Bone marrow (tissue), 2 donors: ENCODE measurements at regions not wholly inside any gene's neighbourhood (a gene's known extent, or its start where the extent isn't known, plus 50 kb on each side); places are given as distances from the start of the nearest gene placed in this dataset.

ENCODE experiments used
- DNase-seq, 2 donors: peaks; one replicate each; lab custom pipeline; 2025; lab: John Stamatoyannopoulos, UW

DNA sequence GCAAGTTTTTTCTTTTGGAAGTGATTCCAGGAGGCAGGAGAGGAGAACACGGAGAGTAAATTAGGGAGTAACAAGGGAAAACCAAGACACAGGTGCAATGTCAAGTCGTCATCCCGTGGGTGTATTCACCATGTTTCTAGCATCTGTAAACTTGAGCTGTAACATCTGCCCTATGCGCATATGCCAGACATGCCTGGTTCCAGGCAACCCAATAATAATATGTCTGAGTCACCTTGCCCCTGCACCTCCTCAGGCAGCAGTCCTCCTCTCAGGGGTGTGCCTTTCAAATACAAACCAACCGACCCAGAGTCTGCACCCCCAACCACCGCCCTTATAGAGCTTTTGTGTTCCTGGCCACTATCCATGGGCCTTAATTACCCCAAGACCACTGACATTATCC lies 107.0 kb upstream of the PDE1C start:
- DNase-seq, result no peak

- DNase-seq, result no peak
Measured at GRCh38 chr7:32175099-32175498, 104.9 kb upstream of the PDE1C start.

GRCh38 chr7:32171248-32171647 lies 101.0 kb upstream of the PDE1C start:
- DNase-seq, result no peak

GRCh38 chr7:32170838-32171237 lies 100.6 kb upstream of the PDE1C start:
- no peak for DNase-seq

DNA sequence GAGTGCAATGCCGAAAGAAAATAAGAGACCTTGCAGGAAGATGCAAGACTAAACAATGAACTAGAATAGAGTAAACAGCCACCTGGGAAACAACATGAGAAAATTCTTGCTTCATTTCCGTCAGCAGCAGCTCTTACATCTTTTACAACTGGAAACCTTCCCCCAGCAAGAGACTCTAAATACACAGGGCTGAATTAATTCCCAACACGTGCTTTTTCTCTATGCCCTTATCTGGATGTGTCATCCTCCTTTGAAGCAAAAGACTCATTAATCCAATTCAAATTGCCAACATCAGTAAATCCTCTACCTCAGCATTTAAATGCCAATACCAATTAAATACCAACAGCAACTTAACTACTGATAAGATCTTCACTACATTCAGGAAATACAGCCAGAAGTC lies 99.0 kb upstream of the PDE1C start:
- DNase-seq, result no peak

DNA sequence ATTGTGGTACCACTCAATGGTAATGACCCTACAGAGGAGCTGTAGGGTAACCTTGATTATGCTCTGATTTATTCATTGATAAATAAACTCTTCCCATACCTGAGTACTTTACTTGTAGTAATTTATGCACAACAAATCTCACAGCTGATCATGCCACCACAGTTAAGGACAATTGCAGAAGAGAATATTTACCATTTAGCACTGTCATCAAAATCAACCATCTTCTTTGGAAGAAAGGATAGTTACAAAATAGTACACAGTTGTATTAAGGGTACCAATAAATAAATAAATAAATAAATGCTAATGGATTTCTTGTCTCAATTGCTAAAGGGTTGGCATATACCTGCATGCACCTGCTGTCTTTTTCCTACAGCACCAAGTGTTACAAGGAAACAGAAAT lies 97.6 kb upstream of the PDE1C start:
- no peak for DNase-seq

DNA sequence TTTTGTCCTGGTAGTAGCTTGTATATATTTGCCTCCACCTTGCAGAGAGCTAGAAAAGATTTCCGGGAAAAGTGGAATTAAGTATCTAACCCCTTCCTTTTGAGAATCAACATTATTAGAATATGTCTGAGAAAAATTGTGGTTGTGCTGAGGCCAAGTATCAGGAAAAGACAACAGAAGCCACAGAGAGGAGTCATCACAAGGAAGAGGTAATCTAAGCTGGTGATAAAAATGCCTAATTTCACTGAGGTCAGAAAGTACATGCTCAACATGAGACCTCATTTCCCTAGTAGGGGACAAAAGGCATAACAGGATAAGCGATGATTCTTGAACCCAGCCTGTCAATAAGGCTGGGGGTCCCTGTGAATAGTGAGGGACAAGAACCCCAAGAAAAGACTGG lies 97.0 kb upstream of the PDE1C start:
- DNase-seq, result no peak

DNA sequence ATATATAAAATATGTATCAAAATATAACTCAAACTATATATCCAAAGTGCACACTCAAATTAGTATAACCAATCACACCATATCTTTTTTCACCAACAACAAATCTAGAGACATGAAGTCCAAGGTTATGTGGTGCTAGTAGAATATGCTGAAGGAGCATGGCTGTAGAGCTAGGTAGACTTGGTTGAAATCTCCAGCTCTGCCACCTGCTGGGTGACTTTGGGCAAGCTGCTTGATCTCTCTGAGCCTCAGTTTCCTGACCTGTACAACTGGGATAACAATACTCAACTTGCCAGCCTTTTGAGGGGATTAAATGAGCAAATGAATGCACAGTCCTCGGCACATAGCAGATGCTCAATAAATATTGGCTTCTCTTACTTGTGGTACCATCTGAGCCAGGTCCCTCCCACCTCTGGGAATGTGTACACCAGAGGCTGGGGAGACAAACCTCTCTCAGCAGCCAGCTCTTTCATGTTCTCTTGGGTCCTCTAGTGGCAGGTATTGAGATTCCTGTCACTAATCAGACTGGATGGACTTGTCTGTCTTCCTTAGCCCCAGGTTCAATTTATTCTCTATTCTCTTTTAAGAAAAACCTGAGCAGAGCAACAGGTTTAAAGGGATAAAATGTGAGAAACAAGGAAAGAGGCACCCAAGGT lies 94.3 kb upstream of the PDE1C start:
- DNase-seq, result no peak

- no peak for DNase-seq
Measured at GRCh38 chr7:32163896-32164295, 93.7 kb upstream of the PDE1C start.

GRCh38 chr7:32163141-32163806 lies 93.1 kb upstream of the PDE1C start:
- DNase-seq, result no peak

DNA sequence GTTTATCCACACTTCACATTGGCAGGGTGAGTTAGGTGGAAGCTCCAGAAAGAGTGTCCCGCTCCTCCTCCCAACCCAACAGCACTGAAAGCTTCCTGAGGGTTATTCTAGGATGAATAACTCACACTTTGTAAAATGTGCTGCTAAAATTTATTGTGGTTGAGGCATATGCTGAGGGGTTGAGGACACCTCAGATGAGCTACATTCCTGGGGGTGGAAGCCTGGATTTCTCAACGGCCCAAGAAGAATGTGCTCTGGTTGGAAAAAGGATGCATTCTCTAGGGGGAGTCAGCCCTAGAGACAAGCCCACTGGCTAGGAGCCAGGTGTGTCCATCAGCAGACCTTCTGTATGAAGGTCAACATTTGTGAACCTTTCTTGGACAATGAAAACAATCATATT lies 91.5 kb upstream of the PDE1C start:
- DNase-seq, result no peak

DNA sequence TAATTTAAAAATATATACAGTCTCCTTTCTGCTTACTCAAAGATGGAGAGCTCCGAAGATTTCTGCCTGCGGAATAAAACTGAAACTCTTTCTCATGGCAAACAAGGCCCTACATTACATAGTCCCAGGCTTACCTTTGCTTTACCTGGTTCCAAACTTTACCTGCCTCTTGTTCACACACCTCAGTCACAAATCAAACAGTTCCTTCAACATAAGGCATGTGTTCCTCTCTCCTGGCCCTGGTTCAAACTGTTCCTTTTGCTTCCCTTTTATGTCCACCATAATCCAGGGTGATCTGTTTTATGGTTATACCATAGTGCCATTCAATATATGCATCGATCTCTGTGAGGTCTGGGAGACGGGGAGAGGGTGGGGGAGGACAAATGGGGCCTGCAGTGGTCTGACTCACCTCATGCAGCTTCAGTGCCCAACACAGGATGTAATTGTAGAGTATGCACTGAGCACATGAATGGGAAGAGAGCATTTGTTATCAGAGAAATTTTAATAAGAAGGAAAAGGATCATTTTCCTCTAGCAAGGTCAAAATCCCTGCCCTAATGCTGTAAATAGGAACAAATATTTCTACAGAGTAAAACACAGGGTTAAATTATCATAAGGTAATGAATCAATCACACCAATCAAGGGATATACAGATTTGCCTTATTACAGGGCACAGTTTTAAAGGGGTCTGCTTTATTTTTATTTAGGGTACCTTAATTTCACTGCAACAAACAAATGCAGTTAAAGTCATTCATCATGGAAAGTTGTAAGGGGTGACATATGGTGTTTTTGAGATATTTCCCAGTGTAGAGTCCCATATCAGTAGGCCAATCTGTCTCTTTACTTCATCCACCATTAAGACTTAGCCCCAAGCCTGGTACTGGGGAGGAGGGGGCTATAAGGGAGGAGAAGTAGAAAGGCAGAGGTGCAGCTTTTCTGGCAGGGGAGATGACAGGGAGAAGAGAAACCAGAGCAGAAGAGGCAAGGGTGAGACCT lies 88.8 kb upstream of the PDE1C start:
- no peak for DNase-seq

DNA sequence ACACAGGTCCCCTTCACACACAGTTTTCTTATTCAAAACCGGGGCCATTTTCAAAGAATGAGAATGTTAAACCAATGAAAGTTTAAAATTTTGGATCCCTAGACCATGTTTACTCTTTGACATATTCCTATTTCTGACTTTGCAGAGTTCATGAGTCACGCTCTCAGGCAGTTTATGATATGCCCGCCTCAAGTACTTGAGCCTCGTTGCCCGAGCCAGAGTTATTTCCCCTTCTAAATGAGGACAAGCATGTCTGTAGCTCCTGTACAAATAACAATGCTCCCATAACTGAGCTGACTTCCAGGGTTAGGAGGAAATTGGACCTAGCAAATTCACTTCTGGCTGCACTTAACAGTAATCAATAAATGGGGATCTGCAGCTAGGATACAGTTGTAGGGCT lies 87.9 kb upstream of the PDE1C start:
- DNase-seq, result no peak

- DNase-seq, result no peak
Measured at GRCh38 chr7:32155712-32156111, 85.5 kb upstream of the PDE1C start.

- no peak for DNase-seq
Measured at GRCh38 chr7:32154797-32155196, 84.6 kb upstream of the PDE1C start.

GRCh38 chr7:32153006-32153405 lies 82.8 kb upstream of the PDE1C start:
- DNase-seq, result no peak

GRCh38 chr7:32152576-32152975 lies 82.4 kb upstream of the PDE1C start:
- DNase-seq, result no peak

DNA sequence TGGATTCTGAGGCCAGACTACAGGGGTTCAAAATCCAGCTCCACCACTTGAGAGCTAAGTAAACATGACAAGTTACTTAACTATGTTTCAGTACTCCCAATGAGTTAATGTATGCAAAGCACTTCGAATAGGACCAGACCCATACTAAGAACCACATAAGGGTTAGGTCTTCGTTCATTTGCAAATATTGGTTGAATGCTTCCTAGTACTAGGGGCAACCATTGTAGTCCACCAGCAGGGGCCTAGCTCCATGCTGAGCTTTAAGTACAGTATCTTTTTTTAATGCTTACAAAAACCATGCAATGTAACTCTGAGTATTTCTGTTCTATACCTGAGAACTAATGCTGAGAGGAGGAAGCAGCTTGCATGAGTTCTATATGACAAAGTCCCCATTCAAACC lies 80.4 kb upstream of the PDE1C start:
- DNase-seq, result no peak

GRCh38 chr7:32150039-32150438 lies 79.8 kb upstream of the PDE1C start:
- no peak for DNase-seq

DNA sequence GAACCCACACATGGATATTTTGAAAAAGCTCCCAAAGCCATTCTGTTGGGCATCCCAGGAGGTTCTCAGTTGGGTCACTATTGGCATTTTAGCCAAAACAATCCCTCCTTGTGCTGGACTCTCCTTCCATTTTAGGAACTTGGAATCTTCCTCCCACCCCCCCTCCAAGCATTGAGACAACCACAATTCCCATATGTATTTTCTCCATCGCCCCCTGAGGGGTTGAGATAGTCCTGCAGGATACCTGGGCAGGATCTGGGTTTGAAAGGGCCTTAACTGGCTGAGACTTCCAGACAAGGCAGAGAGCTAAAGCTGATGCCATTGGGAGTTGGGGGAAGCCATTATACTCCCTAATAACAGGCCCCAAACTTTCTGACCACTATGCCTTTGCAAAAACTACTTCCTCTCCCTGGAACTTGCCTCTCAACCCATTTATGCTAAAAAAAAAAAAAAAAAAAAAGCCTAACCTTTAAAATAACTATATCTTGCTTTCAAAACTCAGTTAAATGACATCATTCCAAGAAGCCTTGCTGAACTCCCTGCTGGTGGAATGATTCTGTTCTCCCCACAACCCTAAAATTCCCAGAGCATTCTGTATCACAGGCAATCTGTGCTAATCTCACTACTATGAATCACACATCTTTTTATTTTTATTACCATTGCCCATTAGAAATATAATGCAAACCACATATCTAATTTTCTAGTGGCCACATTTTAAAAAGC lies 77.5 kb upstream of the PDE1C start:
- no peak for DNase-seq

DNA sequence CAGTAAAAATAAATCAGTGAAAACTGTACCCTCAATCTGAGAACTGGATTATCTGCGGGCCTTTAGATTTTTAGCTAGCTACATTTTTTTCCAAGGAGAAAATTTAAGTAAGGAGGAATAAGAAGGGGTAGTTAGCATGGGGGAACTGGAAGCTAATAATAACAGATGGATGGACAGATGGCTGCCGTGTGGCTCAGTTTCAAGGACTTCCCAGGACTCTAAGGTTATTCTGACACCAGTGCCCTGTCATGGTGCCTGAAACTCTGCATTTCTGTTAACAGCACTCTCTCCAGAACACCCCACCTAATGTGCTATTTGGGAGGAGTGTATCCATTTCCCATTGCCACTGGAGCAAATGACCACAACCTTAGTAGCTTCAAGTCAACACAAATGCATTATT lies 75.7 kb upstream of the PDE1C start:
- DNase-seq, result no peak

DNA sequence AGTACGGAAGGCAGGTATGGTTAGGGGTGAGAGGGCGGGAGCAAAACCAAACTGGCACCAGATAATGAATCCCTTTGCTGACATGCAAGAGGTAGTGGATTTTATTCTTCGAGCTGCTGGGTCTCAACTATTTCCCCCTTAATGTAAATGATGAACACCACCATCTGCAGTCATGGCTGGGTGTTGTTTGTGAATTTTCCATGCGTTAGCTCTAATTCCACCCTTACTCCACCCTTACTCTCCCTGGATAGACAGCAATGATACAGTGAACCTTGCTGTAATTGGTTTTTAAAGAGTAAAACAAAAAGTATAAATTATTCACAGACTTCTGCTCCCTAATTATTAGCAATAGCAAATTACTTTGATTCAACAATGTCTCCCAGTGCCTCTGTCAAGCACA lies 74.5 kb upstream of the PDE1C start:
- no peak for DNase-seq
